Fibroblast of upper back skin (primary cell): ENCODE measurements at regions not wholly inside any gene's neighbourhood (a gene's known extent, or its start where the extent isn't known, plus 50 kb on each side); places are given as distances from the start of the nearest gene placed in this dataset.

Source experiments
- DNase-seq: peaks from one replicate; pipeline ENCODE4 v3.0.0-alpha.2; 2013

DNA sequence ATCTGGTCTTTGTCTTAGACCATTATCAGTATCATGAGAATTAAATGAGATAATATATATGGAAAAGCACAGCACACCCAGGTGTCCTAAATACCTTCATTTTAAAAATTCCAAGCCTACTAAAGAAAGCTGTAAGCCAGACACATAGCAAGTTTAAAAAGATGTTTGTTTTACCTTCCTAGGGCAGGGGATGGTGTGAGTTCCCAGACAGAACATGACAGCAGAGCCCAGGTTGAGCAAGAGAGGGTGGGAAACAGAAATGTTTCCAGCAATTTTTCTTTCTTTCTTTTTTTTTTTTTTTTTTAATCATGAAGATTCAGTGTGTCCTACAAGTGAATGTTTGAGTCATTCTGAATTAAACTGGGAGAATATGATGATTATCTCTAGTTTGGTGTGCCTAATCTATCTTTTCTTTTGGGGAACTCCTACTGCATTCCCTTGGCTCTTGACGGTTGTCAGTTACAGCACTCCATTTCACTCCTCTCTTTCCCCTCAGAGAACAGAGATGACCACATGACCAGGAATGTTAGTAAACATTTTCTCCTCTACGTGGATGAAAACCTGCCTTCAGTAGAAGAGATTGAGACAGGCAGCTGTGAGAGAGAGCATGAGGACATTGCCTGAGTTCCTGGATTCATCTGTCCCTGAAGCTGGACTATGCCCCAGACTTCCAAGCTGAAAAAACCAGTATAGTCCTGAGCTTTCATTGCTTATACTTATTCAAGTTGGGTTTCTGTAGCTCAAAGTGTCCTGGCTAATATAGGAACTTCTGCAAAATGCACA lies 54.5 kb upstream of the ARL14 start:
- no peak for DNase-seq

DNA sequence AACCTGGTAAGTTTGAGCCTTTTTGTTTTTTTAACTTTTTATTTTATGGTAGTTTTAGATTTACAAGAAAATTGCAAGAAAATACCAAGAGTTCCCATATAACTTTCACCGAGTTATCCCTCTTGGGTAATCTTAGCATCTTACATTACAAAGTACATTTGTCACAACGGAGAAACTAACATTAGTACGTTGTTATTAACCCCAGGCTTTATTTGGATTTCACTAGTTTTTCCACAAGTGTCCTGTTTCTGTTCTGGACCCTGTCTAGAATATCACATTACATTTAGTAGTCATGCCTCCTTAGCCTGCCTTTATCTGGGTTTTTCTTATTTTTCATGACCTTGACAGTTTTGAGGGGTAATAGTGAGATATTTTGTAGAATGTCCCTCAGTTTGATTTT lies 53.5 kb upstream of the KPNA4 start:
- no peak for DNase-seq

DNA sequence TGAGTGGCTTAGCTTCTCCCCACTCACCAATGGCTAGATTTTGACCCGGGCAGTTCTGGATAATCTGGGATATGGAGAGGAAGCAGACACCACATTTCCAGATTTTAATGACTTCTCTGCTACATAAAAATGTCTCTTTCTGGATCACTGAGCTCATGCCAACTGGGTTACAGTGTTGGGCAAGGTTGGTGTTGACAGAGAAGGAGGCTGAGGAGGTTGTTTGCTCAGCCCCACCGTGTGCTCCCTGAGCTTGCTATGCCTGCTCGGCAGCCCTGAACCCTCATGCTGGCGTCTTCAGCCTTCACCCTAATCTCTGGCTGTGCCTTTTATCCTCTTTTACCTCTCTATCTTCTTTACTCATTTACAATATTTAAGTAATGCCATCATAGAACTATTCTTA lies 53.0 kb upstream of the KPNA4 start:
- no peak for DNase-seq

DNA sequence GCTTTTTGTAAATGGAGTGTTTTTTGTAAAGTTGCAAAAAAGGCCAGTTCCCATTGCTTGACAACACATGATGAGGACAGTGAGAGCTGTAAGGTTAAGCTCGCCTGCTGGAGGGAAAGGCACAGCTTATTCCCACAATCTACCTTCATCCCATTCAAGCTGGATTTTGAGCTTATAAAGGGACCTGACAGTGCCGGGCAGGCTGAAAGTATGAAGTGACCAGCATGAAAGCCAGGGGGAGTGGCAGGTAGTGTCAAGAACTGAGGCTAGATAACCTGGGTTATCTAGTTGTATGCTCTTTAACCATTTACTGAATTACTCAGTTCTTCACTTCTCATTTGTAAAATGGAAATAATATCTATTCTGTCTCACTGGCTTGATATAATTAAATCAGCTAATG lies 52.3 kb upstream of the KPNA4 start:
- no peak for DNase-seq

DNA sequence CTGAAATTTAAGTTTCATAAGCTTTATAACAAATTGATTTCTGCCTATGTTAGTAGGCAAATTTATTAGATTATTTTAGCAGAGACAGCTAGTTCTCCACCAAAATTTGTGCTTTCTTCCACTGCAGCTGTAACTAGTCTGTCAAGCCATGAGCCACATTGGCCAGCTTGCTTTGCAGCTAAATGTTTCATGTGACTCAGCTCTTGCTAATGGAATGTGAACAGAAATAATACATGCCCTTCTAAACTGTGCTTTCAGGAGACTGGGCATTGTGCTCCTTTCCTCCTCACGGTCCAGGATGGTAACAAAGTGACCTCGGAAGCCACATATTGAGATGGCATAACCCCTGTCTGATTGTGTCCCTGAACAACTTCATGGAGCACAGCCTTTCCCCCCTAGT lies 51.3 kb upstream of the KPNA4 start:
- DNase-seq, result peak; percentile 49

DNA sequence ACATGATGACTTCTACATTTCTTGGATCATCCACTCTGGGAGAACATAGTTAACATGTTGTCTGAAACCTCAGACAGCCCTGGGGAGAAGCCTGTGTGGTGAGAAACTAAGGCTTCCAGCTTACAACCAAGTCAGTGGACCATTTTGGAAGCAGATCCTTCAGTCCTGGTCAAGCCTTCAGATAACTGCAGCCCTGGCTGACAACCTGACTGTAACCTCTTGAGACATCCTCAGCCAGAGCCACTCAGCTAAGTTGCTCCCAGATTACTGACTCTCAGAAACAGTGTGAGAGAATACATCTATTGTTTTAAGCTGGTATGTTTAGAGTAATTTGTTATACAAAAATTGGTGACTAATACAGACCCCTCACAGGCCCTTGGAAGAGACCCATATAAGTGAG lies 50.9 kb upstream of the KPNA4 start:
- DNase-seq, result no peak
